Mononuclear cell (primary cell): ENCODE measurements at regions not wholly inside any gene's neighbourhood (a gene's known extent, or its start where the extent isn't known, plus 50 kb on each side); places are given as distances from the start of the nearest gene placed in this dataset.

Experiments used
- H3K27me3 ChIP-seq: 2 replicates; pipeline ENCODE4 v1.6.0; 2011; ENCODE audit warnings: low read length, control low read depth; ENCODE audit not compliant: insufficient read depth
- H3K4me1 ChIP-seq: 2 replicates; pipeline ENCODE4 v1.5.1; 2011; ENCODE audit warnings: mild to moderate bottlenecking, low read length, control low read depth; ENCODE audit not compliant: insufficient read depth
- H3K4me3 ChIP-seq: 2 replicates; pipeline ENCODE4 v1.5.1; 2011; ENCODE audit warnings: mild to moderate bottlenecking, low read length, moderate library complexity
- H3K9me3 ChIP-seq: 2 replicates; pipeline ENCODE4 v1.5.1; 2011; ENCODE audit warnings: low read depth, mild to moderate bottlenecking, control low read depth, low read length

DNA sequence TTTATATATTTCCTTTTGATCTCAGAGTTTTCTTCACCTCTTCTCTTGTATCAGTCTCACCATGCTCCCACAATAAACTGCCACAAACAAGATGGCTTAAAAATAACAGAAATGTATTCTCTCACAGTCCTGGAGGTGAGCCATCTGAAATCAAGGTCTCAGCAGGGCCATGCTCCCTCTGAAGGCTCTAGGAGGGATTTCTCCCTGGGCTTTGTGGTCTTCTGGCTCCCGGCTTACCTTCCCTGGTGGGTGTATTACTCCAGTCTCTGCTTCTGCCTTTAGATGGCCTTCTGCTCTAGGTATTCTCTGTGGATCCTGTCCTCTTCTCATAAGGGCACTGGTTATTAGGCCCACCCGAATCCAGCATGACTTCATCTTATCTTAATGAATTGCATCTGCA lies 994.7 kb upstream of the POU3F3 start:
- Histone ChIP-seq H3K9me3 (no peaks in the 10 kb centered on the region), H3K4me1 (no peaks in the 10 kb centered on the region), H3K27me3 (no peaks in the 10 kb centered on the region), H3K4me3 (no peak overlapping the region)

DNA sequence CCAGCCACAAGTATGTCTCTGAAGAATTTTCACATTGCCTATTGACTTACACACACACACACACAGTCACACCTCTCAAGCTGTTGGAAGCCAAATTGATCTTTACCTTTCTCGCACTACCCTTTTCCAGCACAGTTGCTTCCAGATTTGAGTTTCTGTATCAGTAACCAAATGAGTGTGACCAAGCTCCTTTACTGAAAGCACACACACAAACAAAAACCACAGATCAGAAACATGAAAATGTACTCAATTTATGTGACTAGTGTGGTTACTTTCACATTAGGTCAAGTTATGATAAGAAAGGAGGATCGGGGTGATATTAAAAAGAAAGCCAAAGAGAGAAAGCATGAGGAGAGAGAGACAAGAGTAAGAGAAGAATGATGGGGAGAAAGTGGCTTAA lies 993.9 kb upstream of the POU3F3 start:
- H3K4me1 ChIP-seq: no peaks in the 10 kb centered on the region
- no peak overlapping the region for H3K4me3 ChIP-seq
- H3K9me3 ChIP-seq: no peaks in the 10 kb centered on the region
- H3K27me3 ChIP-seq: no peaks in the 10 kb centered on the region

DNA sequence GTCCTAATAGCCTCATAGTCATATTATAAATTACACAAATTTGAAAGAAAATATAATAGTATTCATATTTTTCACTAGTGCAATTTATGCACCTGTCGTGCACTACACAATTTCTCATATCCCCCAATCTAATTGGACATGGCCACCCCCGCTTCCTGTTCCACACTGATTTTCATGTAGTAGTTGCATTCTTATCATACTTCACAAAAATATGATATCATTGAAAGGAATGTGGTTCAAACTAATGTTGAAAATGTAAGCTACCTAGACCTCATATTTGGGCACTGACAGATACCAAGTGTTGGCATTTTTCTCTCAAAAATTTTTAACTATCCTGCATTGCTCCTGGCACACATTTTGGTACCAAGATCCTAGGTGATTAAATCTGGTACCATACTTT lies 985.5 kb upstream of the POU3F3 start:
- Histone ChIP-seq H3K9me3 (no peaks in the 10 kb centered on the region), H3K4me1 (no peaks in the 10 kb centered on the region), H3K4me3 (no peak overlapping the region), H3K27me3 (no peaks in the 10 kb centered on the region)

DNA sequence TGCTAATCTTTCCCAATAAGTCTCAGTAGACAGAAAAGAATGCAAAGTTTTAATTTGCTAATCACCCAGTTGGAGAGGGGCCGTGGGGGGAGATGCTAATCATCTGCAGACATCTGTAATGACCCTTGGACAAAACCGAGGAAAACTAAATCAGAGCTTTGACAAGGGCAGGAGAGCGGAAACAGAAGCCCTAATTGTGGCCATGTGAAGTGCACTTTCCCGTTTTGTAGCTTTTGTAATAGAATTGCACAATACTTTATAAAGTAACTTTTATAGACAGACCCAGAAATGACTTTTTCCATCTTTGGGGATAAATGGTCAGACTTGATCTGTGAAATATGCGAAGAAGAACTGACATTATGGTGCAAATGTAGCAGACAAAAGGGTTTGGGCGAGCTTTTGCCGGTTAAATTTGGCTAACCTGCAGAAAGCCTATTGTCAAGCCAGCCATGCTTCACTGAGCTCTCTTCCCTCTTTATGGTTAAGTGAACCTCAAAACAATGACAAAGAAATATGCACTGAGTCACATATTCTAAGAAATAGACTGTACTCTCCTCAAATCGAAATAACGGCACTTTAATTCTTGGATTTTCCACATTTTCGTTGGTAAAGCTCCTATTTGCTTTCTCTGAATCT lies 980.1 kb upstream of the POU3F3 start:
- Histone ChIP-seq H3K9me3 (no peaks in the 10 kb centered on the region), H3K4me3 (no peak overlapping the region), H3K27me3 (no peaks in the 10 kb centered on the region), H3K4me1 (no peaks in the 10 kb centered on the region)

DNA sequence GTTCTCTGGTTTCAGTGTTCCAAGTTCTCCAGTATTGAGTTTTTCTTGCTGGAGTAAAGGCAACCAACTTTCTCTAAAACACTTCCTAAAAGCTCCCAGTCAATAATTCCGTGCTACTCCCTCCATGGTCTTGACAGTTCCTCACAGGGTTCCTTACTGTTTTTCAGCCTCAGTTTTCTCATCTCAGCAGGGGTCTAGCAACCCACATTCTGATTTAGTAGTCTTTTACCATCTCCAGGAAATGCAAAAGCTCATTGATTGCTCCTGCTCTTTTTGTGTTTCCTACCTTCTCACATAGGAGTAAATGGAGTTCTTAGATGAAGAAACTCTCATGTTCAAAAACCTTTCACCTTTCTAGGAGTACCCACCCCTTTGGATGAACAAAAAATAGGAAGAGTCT lies 978.8 kb upstream of the POU3F3 start:
- no peak overlapping the region for H3K4me3 ChIP-seq
- no peaks in the 10 kb centered on the region for H3K9me3 ChIP-seq
- no peaks in the 10 kb centered on the region for H3K27me3 ChIP-seq
- no peaks in the 10 kb centered on the region for H3K4me1 ChIP-seq

DNA sequence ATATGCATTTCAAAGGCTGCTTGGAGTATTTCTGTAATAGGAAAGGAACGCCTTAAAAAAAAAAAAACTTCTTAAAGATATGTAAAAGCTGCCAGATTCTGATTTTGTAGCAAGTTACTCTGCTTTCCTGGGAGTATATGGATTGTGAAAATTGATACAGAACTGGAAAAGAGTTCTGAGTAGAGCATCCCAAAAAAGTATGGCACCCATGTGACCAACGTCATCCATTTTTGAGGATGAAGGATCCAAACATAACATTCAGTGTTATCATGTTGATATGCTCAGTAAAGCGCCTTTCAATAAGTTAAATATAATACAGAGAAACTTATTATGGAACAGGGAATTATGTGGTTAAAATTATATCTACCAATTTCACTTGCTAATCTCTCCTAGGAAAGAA lies 978.4 kb upstream of the POU3F3 start:
- H3K9me3 ChIP-seq: no peaks in the 10 kb centered on the region
- H3K4me3 ChIP-seq: no peak overlapping the region

DNA sequence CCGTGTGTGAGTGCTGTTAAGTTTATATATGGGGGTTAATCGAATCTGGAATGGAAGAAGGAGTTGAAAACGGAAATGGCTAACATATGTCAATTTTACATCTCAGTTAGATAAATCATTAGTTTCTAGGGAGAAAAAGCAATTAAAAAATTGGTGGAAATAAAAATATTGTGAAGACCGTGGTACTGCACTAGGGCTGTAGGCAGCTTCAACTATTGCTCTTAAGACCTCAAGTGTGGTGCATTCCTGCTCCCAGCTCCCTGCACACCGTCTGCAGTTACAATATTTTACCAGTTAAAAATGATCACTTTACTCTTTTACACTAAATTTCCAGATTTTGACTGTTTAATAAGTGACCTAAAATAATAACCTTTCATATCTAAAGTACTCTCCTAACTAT lies 977.3 kb upstream of the POU3F3 start:
- Histone ChIP-seq H3K9me3 (no peaks in the 10 kb centered on the region), H3K27me3 (no peaks in the 10 kb centered on the region), H3K4me1 (no peaks in the 10 kb centered on the region), H3K4me3 (no peak overlapping the region)

More for the DNA sequence above, 978.4 kb upstream of the POU3F3 start:
- Histone ChIP-seq H3K27me3 (no peaks in the 10 kb centered on the region), H3K4me1 (no peaks in the 10 kb centered on the region)

DNA sequence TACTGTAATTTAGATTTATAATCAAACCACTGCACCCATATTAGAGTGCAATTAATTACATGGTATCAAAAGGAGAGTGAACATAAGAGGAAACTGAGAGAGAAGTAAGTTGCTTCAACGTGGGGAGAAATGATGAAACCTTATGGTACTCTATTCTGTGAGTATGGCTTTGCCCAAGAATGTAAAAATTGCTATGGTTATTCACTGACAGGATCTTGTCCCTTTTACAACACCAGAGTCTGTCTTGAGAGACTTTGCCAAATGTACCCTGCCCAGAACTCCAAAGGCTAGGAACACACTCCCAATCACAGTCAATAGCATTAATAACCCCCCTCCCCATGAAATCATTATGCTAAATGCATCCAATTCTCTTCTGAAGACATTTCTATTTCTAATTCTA lies 974.8 kb upstream of the POU3F3 start:
- Histone ChIP-seq H3K9me3 (no peaks in the 10 kb centered on the region), H3K27me3 (no peaks in the 10 kb centered on the region), H3K4me3 (no peak overlapping the region), H3K4me1 (no peaks in the 10 kb centered on the region)

DNA sequence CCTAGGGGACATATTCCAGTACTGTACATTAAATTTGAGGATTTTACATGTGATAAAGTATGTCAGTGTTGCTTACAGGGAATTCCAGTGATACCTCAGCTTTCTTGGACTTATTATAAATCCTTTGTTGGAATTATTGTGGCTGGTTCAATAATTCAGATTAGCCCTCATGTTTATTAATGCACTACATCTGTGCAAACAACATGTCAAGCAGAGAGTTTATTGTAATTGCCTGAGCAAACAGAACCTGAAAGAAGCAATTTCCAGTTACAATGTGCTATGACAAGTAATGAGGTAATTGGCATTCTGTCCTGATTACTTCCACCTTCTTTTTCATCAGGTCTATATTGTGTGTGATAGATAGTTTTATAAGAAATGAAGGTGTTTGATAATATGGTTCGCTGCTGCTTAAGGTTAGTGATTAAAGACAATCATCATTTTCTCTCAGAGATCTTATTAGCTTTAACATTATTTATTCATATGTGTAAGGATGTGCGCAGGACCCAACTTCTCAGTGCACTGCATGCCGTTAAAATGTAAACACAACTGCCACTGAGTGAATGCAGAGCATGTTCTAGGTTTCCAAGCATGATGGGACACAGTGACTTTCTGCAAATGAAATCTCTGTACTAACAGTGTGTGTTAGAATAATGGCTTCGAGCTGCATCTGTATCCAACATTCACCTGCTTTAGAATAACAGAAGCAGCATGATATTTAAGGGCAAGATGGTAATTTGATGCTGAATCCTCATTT lies 973.7 kb upstream of the POU3F3 start:
- Histone ChIP-seq H3K4me3 (no peak overlapping the region), H3K9me3 (no peaks in the 10 kb centered on the region), H3K27me3 (no peaks in the 10 kb centered on the region), H3K4me1 (no peaks in the 10 kb centered on the region)

DNA sequence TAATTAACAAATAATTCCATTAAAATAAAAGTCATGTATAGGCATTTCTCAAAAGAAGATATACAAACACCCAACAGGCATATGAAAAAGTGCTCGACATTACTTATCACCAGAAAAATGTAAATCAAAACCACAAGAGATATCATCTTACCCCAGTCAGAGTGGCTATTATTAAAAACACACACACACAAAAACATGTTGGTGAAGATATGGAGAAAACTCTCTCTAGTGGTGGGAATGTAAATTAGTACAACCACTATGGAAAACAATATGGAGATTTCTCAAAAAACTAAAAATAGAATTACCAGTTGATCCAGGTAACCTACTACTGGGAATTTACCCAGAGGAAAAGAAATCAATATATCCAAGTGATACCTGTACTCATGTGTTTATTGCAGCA lies 966.3 kb upstream of the POU3F3 start:
- H3K4me1 ChIP-seq: no peaks in the 10 kb centered on the region
- no peak overlapping the region for H3K4me3 ChIP-seq
- H3K27me3 ChIP-seq: no peaks in the 10 kb centered on the region
- H3K9me3 ChIP-seq: no peaks in the 10 kb centered on the region

DNA sequence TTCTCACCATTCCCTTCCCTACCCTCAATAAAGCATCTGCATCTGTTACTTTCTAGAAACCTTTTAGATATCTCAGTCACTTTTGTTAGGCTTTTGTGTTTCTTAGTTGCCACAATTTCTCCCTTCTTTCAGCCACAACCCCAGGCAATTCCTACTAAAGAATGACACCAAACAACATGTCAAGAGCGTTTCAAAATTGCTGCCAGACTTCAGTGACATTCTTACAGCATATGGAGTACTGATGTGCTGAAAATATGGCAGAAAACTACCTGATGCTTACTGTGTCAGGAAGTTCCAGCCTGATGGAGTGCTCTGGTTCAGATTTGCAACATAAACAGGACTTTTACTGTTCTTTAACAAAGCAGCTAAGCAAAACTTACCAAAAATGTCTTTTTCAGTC lies 957.7 kb upstream of the POU3F3 start:
- H3K4me1 ChIP-seq: no peaks in the 10 kb centered on the region
- no peak overlapping the region for H3K4me3 ChIP-seq
- H3K27me3 ChIP-seq: no peaks in the 10 kb centered on the region
- H3K9me3 ChIP-seq: no peaks in the 10 kb centered on the region

DNA sequence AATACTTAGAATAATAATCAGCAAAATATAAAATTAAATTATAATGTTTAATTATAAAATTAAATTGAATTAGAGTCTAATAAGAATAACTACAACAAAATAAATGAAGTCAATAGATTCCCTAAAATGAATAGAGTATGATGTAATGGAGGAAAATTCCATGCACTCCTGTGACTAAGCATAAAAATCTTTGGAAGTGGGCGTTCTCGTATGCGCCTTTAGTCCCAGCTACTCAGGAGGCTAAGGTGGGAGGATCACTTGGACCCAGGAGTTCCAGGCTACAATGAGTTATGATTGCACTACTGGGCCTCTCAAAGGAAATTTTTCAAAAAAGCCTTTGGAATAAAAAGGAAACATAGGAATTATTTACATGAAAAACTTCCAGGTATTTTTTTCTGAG lies 955.4 kb upstream of the POU3F3 start:
- no peaks in the 10 kb centered on the region for H3K4me1 ChIP-seq
- H3K27me3 ChIP-seq: no peaks in the 10 kb centered on the region
- no peak overlapping the region for H3K4me3 ChIP-seq
- no peaks in the 10 kb centered on the region for H3K9me3 ChIP-seq

DNA sequence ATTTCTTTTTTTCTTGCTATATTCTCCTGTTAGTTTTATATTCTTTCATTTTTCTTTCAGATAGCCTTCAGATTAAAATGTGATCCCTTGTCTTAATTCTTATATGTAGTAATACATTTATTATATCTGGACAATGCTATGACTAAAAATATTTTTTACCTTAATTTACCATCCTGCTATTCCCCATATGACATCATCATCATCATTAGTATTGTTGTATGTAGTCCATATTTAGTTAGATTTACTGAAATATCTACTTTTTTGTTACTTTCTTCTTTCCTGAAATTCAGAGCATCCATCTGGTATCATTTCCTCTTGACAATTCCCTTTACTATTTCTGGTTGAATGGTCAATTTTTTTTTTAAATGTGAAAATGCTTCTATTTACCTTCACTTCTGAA lies 951.6 kb upstream of the POU3F3 start:
- H3K4me1 ChIP-seq: no peaks in the 10 kb centered on the region
- no peaks in the 10 kb centered on the region for H3K9me3 ChIP-seq
- H3K27me3 ChIP-seq: no peaks in the 10 kb centered on the region
- no peak overlapping the region for H3K4me3 ChIP-seq

DNA sequence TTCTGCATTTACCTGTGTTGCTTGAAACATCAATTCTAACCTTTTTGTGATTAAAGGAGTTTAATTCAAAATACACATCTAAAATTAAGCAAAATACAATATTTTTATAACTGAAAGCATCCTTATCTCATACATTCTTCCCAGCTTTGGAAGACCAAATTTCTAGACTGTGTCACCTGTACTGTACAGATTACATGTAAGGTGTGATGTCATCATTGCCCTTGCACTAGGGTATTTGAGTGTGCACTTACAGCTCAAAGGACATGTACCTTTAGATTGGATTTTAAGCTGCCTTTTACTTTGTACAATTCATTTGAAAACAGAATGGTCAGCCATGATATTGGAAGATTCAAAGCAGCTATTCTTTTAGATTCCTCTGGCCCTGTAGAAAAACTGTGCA lies 932.8 kb upstream of the POU3F3 start:
- no peak overlapping the region for H3K4me3 ChIP-seq
- no peaks in the 10 kb centered on the region for H3K9me3 ChIP-seq
- no peaks in the 10 kb centered on the region for H3K4me1 ChIP-seq
- H3K27me3 ChIP-seq: no peaks in the 10 kb centered on the region

DNA sequence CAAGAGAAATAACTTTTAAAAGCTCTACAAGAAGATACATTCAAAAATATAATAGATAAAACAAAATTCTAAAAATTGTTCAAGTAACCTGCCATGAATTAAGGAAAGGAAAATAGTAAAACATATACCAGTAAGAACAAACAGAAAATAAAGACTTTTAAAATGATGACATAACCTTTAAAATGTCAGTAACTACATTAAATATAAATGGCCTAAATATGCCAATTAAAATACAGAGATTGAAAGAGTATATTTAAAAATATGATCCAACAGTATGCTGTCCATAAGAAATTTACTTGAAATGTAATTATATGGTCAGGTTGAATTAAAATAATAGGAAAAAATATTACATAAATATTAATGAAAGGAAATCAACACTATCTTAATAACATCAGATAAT lies 911.7 kb upstream of the POU3F3 start:
- Histone ChIP-seq H3K4me3 (no peak overlapping the region), H3K27me3 (no peaks in the 10 kb centered on the region), H3K9me3 (no peaks in the 10 kb centered on the region), H3K4me1 (no peaks in the 10 kb centered on the region)

DNA sequence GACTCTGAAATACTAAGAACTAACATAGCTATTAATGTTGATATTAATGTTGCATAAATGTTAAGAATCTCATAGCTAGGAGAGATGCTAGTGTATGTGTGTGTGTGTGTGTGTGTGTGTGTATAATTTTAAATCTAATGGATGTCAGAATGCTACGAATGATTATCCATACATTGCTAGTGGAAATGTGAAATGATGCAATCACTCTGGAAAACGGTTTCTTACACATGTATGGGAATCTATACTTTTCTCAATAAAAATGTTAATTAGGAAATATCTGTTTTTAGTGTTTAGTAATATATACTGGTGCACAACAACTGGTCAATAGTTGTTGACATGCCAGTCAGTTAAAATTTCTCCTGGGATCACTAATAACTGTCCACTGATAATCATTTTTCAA lies 908.8 kb upstream of the POU3F3 start:
- Histone ChIP-seq H3K27me3 (no peaks in the 10 kb centered on the region), H3K4me3 (no peak overlapping the region), H3K4me1 (no peaks in the 10 kb centered on the region), H3K9me3 (no peaks in the 10 kb centered on the region)
